Prostate gland (tissue), 2 donors: ENCODE measurements at regions not wholly inside any gene's neighbourhood (a gene's known extent, or its start where the extent isn't known, plus 50 kb on each side); places are given as distances from the start of the nearest gene placed in this dataset.
"Not testable (repeated sequence)": the region's sequence is repeated elsewhere in the genome, so short reads cannot be mapped to it uniquely, and the experiment has no call there.

Experiments used
- DNase-seq: peaks from one replicate; pipeline ENCODE4 v3.0.0-alpha.2; 2019; ENCODE audit warnings: low spot score
- H3K27ac ChIP-seq, 2 donors: fragments of 200-600 bp; sonication (generic); 2 replicates each; pipeline ENCODE4 v1.5.1; 2017 to 2019
- H3K27me3 ChIP-seq: fragments of 200-600 bp; sonication (generic); replicated peaks from 2 replicates; pipeline ENCODE4 v1.5.1; 2019; ENCODE audit not compliant: insufficient read depth
- H3K36me3 ChIP-seq, 2 donors: fragments of 200-600 bp; sonication (generic); 1 replicate in 1 of 2; 2 replicates in 1 of 2; pipeline versions ENCODE4 v1.5.1 to v1.8.1; 2017 to 2019
- H3K4me1 ChIP-seq: fragments of 200-600 bp; sonication (generic); replicated peaks from 2 replicates; pipeline ENCODE4 v1.5.1; 2019
- H3K4me3 ChIP-seq, 2 donors: fragments of 200-600 bp; sonication (generic); 2 replicates each; pipeline ENCODE4 v1.5.1; 2017 to 2019
- H3K9me3 ChIP-seq: fragments of 200-600 bp; sonication (generic); 2 replicates; pipeline ENCODE4 v1.5.1; 2017
- POLR2A ChIP-seq: fragments of 450-650 bp; IDR thresholded peaks from one replicate; pipeline ENCODE4 v1.6.1; 2016; ENCODE audit warnings: antibody characterized with exemption, mild to moderate bottlenecking
- POLR2AphosphoS5 ChIP-seq: sonication (generic); formaldehyde crosslinking; IDR thresholded peaks from one replicate; pipeline ENCODE4 v1.6.1; 2017; ENCODE audit warnings: antibody characterized with exemption
- WGBS: methylation state at CpG from one replicate; pipeline ENCODE4 v1.1.5; 2018; 5-methylcytosine and 5-hydroxymethylcytosine counted together
- intact Hi-C: fragments of 100-400 bp; cut with DNase I; formaldehyde crosslinking; loops from one replicate; pipeline ENCODE4 v1.14.2; 2022
- TF ChIP-seq, protein P1 (sequence below), 4 experiments: fragments of 200-600 bp in 2 of 4; fragments of 450-650 bp in 2 of 4; sonication (generic) in 2 of 4; IDR thresholded peaks; 1 replicate in 3 of 4; 2 replicates in 1 of 4; pipeline ENCODE4 v1.5.1; 2016 to 2019; ENCODE audit warnings: antibody characterized with exemption in 4 of 4, mild to moderate bottlenecking in 2 of 4, moderate library complexity in 2 of 4

DNA sequence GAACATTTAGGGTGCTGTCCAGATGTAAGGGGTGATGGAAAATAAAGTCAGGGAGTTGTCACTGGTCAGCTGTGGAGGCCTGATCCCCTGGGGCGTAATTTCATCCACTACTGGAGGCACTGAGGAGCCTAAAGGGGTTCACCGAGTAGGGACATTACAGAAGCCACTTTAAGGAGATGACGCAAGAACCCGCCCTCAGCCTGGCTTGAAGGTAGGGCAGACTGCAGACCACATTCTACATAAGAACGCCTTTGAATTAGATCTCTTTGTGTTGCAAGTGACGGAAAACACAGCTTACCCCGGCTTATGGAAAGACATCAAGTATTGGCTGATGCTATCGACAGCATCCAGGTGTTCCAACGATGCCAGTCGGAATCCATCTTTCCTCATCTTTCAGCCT lies 462.7 kb upstream of the CDH4 start:
- no peaks in the 10 kb centered on the region for H3K9me3 ChIP-seq
- no peaks in the 10 kb centered on the region for H3K36me3 ChIP-seq
- no peaks in the 10 kb centered on the region for H3K27me3 ChIP-seq
- TF ChIP-seq POLR2A, result no peak
- TF ChIP-seq POLR2AphosphoS5, result no peak
- TF ChIP-seq, protein P1, sequence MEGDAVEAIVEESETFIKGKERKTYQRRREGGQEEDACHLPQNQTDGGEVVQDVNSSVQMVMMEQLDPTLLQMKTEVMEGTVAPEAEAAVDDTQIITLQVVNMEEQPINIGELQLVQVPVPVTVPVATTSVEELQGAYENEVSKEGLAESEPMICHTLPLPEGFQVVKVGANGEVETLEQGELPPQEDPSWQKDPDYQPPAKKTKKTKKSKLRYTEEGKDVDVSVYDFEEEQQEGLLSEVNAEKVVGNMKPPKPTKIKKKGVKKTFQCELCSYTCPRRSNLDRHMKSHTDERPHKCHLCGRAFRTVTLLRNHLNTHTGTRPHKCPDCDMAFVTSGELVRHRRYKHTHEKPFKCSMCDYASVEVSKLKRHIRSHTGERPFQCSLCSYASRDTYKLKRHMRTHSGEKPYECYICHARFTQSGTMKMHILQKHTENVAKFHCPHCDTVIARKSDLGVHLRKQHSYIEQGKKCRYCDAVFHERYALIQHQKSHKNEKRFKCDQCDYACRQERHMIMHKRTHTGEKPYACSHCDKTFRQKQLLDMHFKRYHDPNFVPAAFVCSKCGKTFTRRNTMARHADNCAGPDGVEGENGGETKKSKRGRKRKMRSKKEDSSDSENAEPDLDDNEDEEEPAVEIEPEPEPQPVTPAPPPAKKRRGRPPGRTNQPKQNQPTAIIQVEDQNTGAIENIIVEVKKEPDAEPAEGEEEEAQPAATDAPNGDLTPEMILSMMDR (IDR thresholded peaks at IDR 0.05), result no peak
- intact Hi-C loops, result no loop called here
- no peak overlapping the region for H3K27ac ChIP-seq
- no peak for DNase-seq
- no peaks in the 10 kb centered on the region for H3K4me1 ChIP-seq
- H3K4me3 ChIP-seq, result no peak overlapping the region
- 92% methylated on average over 10 of the region's 10 CpGs for WGBS

DNA sequence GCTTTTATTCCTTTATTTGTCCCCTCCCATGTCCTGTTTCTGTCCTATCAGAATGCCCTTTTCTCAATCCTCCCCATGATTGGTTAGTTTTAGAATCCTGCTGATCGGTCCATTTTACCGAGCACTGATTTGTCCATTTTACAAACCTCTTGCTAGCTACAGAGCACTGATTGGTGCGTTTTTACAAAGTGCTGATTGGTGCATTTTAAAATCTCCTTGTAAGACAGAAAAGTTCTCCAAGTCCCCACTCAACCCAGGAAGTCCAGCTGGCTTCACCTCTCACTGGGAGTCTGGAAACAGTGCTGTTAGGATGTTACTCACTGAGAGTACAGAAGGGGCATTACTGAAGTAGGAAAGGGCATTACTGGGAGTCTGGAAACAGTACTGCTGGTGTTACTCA lies 461.7 kb upstream of the CDH4 start:
- intact Hi-C loops, H3K27ac ChIP-seq, H3K9me3 ChIP-seq, H3K36me3 ChIP-seq, H3K27me3 ChIP-seq, DNase-seq, H3K4me3 ChIP-seq, H3K4me1 ChIP-seq: not testable (repeated sequence)
- 96% methylated on average over 3 of the region's 3 CpGs for WGBS

DNA sequence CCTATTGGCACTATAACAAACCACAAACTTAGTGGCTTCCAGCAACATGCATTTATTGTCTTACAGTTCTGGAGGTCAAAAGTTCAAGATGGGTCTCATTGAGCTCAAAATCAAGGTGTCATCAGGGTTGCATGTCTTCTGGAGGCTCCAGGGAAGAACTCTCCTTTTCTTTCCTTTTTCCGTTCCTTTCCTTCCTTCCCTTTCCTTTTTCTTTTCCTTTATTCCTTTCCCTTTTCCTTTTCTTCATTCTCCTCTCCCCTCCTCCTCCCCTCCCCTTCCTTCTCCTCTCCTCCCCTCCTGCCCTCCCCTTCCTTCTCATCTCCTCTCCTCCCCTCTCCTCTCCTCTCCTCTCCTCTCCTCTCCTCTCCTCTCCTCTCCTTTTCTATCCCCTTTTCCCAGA lies 460.2 kb upstream of the CDH4 start:
- WGBS, result 89% methylated on average over 1 of the region's 1 CpG
- Histone ChIP-seq H3K4me1 (no peaks in the 10 kb centered on the region), H3K27ac (no peak overlapping the region), H3K9me3 (no peaks in the 10 kb centered on the region), H3K4me3 (no peak overlapping the region), H3K36me3 (no peaks in the 10 kb centered on the region), H3K27me3 (no peaks in the 10 kb centered on the region)
- TF ChIP-seq, protein P1 (IDR thresholded peaks at IDR 0.05), result no peak
- no peak for TF ChIP-seq POLR2AphosphoS5
- no peak for TF ChIP-seq POLR2A
- no peak for DNase-seq
- intact Hi-C loops, result no loop called here

DNA sequence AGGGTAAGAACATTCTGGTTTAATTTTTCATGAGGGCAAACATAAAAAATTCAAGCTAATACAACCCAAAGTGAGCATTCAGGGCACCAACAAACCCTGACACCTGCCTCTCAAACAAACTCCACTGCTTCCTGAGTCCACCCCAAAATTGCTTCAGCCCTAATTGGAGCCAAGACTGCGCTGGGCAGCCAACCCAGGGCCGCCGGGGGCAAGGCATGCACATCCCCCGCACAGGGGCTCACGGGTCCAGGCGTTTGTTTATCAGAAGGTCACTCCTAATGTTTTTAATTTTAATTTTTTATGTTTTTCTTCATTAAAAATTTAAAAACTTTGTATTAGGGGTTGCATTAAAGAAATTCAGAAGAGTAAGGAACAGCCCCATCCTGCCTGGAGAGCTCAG lies 459.1 kb upstream of the CDH4 start:
- Histone ChIP-seq H3K27ac (no peak overlapping the region), H3K4me3 (no peak overlapping the region), H3K4me1 (no peaks in the 10 kb centered on the region), H3K36me3 (no peaks in the 10 kb centered on the region), H3K27me3 (no peaks in the 10 kb centered on the region), H3K9me3 (no peaks in the 10 kb centered on the region)
- WGBS, result 88% methylated on average over 6 of the region's 6 CpGs
- TF ChIP-seq POLR2A, result no peak
- TF ChIP-seq POLR2AphosphoS5, result no peak
- TF ChIP-seq, protein P1 (IDR thresholded peaks at IDR 0.05), result no peak
- DNase-seq, result no peak
- intact Hi-C loops, result no loop called here

DNA sequence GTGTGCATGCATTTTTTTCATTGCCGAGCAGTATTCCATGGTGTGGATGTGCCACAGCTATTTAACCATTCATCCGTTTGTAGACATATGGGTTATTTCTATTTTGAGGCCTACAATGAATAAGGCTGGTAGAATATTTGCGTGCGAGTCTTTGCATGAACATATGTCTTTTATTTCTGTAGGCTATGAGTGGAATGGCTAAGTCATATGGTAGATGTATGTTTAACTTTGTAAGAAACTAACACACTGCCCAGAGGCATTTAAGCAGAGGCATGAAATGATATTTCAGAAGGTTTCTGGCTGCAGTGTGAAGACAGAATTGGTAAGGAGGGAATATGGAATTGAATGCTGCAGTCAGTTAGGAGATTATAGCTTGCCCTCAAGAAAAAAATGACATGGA lies 457.4 kb upstream of the CDH4 start:
- Histone ChIP-seq H3K27ac (no peak overlapping the region), H3K9me3 (no peaks in the 10 kb centered on the region), H3K4me1 (no peaks in the 10 kb centered on the region), H3K27me3 (no peaks in the 10 kb centered on the region), H3K36me3 (no peaks in the 10 kb centered on the region), H3K4me3 (no peak overlapping the region)
- intact Hi-C loops, result no loop called here
- no peak for DNase-seq
- TF ChIP-seq, protein P1 (IDR thresholded peaks at IDR 0.05), result no peak
- TF ChIP-seq POLR2A (no peak), POLR2AphosphoS5 (no peak)
- 93% methylated on average over 4 of the region's 4 CpGs for WGBS
